ENCODE measurements at regions not wholly inside any gene's neighbourhood (a gene's known extent, or its start where the extent isn't known, plus 50 kb on each side); places are given as distances from the start of the nearest gene placed in this dataset.

GRCh38 chr12:19945559-19946435, 422.5 kb upstream of the PDE3A start:
- TF ChIP-seq CTCF (IDR thresholded peaks at IDR 0.05), result no peak
- TF ChIP-seq POLR2A (IDR thresholded peaks at IDR 0.05), result no peak

All from Peyer's patch (tissue), 4 donors.